ENCODE measurements at regions not wholly inside any gene's neighbourhood (a gene's known extent, or its start where the extent isn't known, plus 50 kb on each side); places are given as distances from the start of the nearest gene placed in this dataset.
"Not testable (repeated sequence)": the region's sequence is repeated elsewhere in the genome, so short reads cannot be mapped to it uniquely, and the experiment has no call there.

DNA sequence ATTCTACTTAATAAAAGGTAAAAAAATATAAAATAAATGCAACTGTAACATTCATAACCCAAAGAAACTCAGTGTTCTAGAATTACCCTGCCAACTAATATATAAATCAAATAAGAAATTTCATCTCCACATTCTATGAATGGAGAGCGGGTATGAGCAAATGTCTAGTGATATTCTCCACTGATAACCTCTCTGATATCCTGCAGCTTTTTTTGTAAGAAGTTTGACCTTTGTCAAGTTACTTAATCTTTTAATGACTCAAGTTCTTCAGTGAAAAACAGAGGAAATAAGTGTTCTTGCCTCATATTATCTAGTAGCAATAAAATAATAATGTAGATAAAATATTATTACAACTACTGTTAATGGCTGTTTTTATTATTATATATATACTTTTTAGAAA, 1275.6 kb upstream of the CDH9 start:
- H3K9ac ChIP-seq (ENCODE audit: low read length) = no peak overlapping the region
- no peaks in the 10 kb centered on the region for H3K36me3 ChIP-seq (ENCODE audit: insufficient read depth, low read length)
- H3K9me3 ChIP-seq (ENCODE audit: low read length) = no peaks in the 10 kb centered on the region
- H2AFZ ChIP-seq (ENCODE audit: low read length) = no peak overlapping the region
- H3K9me2 ChIP-seq (replicated peaks; ENCODE audit: insufficient read depth, low read length) = no peaks in the 10 kb centered on the region
- no peak overlapping the region for H3K4me2 ChIP-seq (ENCODE audit: low read depth, low read length, poor library complexity, severe bottlenecking)
- H3K4me1 ChIP-seq (ENCODE audit: low read length) = no peaks in the 10 kb centered on the region
- H3K27me3 ChIP-seq (ENCODE audit: low read length) = no peaks in the 10 kb centered on the region
- H4K20me1 ChIP-seq (ENCODE audit: insufficient read depth, low read depth, low read length) = no peaks in the 10 kb centered on the region
- H3K79me2 ChIP-seq (ENCODE audit: low read length) = no peaks in the 10 kb centered on the region
- no peak overlapping the region for H3K4me3 ChIP-seq (ENCODE audit: low read length)
- no peak overlapping the region for H3K27ac ChIP-seq (ENCODE audit: low read length)
- DNase-seq = no peak

DNA sequence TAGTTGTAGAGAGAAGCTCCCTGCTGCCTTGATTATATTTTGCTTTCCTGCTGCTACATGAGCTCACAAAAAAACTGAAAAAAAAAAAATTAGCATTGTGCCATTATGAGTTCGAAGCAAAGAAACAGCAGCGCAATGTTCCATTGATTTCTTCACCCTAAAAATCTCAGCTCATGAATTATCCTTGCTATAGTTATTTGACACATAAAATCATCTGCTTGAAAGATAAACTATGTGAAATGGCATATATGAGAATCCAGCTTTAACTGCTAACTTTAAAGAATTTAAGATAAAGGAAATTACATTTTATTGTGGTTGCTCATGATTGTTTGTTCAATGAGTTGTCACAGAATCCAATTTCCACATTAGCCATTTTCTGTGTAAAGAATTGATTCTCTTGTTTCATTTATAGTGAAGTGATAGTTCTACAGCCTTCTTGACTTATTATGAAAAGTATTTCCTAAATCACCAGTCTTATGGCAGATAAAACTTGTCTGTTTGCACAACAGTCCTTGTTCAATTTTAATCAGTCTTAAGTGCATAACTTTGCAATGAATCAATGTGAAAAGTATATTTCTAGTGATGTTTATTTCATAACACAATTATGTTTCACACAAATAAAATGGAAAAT, 1275.0 kb upstream of the CDH9 start:
- no peaks in the 10 kb centered on the region for H3K27me3 ChIP-seq (ENCODE audit: low read length)
- no peaks in the 10 kb centered on the region for H3K4me1 ChIP-seq (ENCODE audit: low read length)
- H3K9ac ChIP-seq (ENCODE audit: low read length) = no peak overlapping the region
- no peak overlapping the region for H3K4me2 ChIP-seq (ENCODE audit: low read depth, low read length, poor library complexity, severe bottlenecking)
- DNase-seq = no peak
- H3K4me3 ChIP-seq (ENCODE audit: low read length) = no peak overlapping the region
- no peaks in the 10 kb centered on the region for H4K20me1 ChIP-seq (ENCODE audit: insufficient read depth, low read depth, low read length)
- no peak overlapping the region for H2AFZ ChIP-seq (ENCODE audit: low read length)
- no peak overlapping the region for H3K27ac ChIP-seq (ENCODE audit: low read length)
- H3K36me3 ChIP-seq (ENCODE audit: insufficient read depth, low read length) = no peaks in the 10 kb centered on the region
- no peaks in the 10 kb centered on the region for H3K79me2 ChIP-seq (ENCODE audit: low read length)
- no peaks in the 10 kb centered on the region for H3K9me3 ChIP-seq (ENCODE audit: low read length)
- no peaks in the 10 kb centered on the region for H3K9me2 ChIP-seq (replicated peaks; ENCODE audit: insufficient read depth, low read length)

DNA sequence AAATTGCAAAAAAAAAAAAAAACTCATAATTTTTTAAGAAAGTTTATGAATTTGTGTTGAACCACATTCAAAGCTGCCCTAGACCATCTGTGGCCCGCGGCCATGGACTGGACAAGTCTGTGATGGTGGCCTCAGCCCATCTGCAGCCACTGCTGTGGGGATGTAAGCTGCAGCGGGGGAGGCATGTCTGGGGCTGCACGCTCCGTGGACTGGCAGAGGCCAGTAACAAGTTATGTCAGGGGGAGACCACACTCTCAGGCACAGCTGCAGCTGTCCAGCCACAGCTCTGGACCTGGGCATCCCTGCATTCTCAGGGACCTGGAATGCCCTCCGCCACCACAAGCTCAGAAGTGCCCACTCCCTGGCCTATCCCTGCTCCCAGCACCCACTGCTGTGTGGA, 1272.3 kb upstream of the CDH9 start:
- Histone ChIP-seq H3K4me3 (ENCODE audit: low read length) (no peak overlapping the region), H3K27ac (ENCODE audit: low read length) (no peak overlapping the region), H3K9me3 (ENCODE audit: low read length) (no peaks in the 10 kb centered on the region), H3K9me2 (replicated peaks; ENCODE audit: insufficient read depth, low read length) (no peaks in the 10 kb centered on the region), H3K27me3 (ENCODE audit: low read length) (no peaks in the 10 kb centered on the region), H3K79me2 (ENCODE audit: low read length) (no peaks in the 10 kb centered on the region), H3K4me1 (ENCODE audit: low read length) (no peaks in the 10 kb centered on the region), H3K36me3 (ENCODE audit: insufficient read depth, low read length) (no peaks in the 10 kb centered on the region), H4K20me1 (ENCODE audit: insufficient read depth, low read depth, low read length) (no peaks in the 10 kb centered on the region), H3K9ac (ENCODE audit: low read length) (no peak overlapping the region), H3K4me2 (ENCODE audit: low read depth, low read length, poor library complexity, severe bottlenecking) (no peak overlapping the region), H2AFZ (ENCODE audit: low read length) (no peak overlapping the region)
- DNase-seq = no peak

DNA sequence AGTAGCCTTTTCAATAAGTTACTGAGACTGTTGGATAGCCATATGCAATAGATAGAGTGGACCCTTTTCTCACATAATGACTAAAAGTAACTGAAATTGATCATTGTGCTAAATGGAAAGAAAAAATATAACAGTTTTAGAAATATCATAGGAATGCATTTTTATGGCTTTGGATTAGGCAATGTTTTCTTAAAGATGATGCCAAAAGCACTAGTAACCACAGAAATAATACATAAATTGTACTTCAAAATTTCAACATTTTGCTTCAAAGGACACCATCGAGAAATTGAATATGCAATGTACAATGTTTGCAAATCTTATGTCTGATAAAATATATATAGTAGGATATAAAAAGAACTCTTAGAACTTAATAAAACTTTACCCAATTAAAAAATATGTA, 1267.5 kb upstream of the CDH9 start:
- Histone ChIP-seq H3K9ac (ENCODE audit: low read length) (no peak overlapping the region), H3K9me2 (replicated peaks; ENCODE audit: insufficient read depth, low read length) (no peaks in the 10 kb centered on the region), H3K36me3 (ENCODE audit: insufficient read depth, low read length) (no peaks in the 10 kb centered on the region), H2AFZ (ENCODE audit: low read length) (no peak overlapping the region), H3K79me2 (ENCODE audit: low read length) (no peaks in the 10 kb centered on the region), H3K4me3 (ENCODE audit: low read length) (no peak overlapping the region), H3K27ac (ENCODE audit: low read length) (no peak overlapping the region), H4K20me1 (ENCODE audit: insufficient read depth, low read depth, low read length) (no peaks in the 10 kb centered on the region), H3K4me1 (ENCODE audit: low read length) (no peaks in the 10 kb centered on the region), H3K9me3 (ENCODE audit: low read length) (peaks cover 3% of the 10 kb centered on the region; the same call in 1 of the 2 replicates), H3K4me2 (ENCODE audit: low read depth, low read length, poor library complexity, severe bottlenecking) (no peak overlapping the region), H3K27me3 (ENCODE audit: low read length) (no peaks in the 10 kb centered on the region)
- DNase-seq = no peak

DNA sequence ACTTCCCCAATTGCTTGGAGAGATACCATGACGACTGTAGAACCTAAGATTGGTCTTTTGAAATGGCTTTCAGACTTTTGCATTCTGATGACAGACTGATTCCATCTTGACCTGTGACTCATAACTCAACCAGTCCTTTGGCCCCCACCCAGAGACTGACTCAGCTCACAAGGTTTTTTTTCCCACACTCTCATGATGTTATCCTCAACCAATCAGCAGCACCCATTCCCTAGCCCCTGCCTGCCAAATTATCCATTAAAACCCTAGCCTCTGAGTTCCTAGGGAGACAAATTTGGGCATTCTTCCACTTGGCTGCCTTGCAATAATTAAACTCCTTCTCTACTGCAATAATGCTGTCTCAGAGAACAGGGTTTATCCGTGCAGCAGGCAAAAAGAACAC, 1263.3 kb upstream of the CDH9 start:
- H3K9ac ChIP-seq (ENCODE audit: low read length) = no peak overlapping the region
- H2AFZ ChIP-seq (ENCODE audit: low read length) = no peak overlapping the region
- no peaks in the 10 kb centered on the region for H3K9me2 ChIP-seq (replicated peaks; ENCODE audit: insufficient read depth, low read length)
- H3K4me2 ChIP-seq (ENCODE audit: low read depth, low read length, poor library complexity, severe bottlenecking) = no peak overlapping the region
- H3K27me3 ChIP-seq (ENCODE audit: low read length) = no peaks in the 10 kb centered on the region
- H3K4me1 ChIP-seq (ENCODE audit: low read length) = no peaks in the 10 kb centered on the region
- H3K9me3 ChIP-seq (ENCODE audit: low read length) = peaks cover 8% of the 10 kb centered on the region
- no peak overlapping the region for H3K27ac ChIP-seq (ENCODE audit: low read length)
- no peaks in the 10 kb centered on the region for H4K20me1 ChIP-seq (ENCODE audit: insufficient read depth, low read depth, low read length)
- H3K79me2 ChIP-seq (ENCODE audit: low read length) = no peaks in the 10 kb centered on the region
- no peaks in the 10 kb centered on the region for H3K36me3 ChIP-seq (ENCODE audit: insufficient read depth, low read length)
- H3K4me3 ChIP-seq (ENCODE audit: low read length) = no peak overlapping the region
- DNase-seq = no peak

DNA sequence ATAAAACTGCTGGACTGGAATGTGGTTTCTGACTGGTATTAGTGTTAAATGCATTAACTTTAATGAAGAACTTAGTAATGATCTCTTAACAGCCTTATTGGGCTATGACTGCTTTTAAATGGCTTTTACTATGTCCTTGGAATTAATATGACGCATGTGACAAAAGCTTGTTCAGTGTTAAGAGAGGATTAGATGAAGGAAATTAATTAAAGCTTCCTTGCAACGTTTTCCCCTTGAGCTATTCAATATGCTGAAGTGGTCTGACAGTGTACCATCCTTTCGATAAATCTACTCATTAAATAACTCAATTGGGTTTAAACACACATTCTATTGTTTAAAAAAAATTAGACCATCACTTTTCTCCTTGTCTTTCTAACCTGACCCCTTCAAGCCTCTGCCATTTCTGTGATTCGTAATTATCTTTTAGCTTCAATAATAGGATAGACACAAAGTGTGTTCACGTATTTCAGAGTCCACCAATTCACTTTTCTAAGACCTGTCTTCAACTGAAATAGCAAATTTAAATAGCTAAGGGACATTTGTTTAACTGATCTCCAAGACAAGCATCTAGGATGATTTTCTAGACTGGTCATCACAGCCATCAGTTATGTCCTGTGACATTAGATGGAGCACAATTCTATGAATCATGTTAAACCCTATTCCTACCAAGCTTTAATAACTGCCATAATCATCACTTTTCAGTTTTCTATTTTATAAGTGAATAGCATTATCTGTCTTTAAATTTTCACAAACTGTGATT, 1258.0 kb upstream of the CDH9 start:
- H3K27me3 ChIP-seq (ENCODE audit: low read length) = no peaks in the 10 kb centered on the region
- H3K4me1 ChIP-seq (ENCODE audit: low read length) = no peaks in the 10 kb centered on the region
- no peaks in the 10 kb centered on the region for H3K79me2 ChIP-seq (ENCODE audit: low read length)
- H3K9me2 ChIP-seq (replicated peaks; ENCODE audit: insufficient read depth, low read length) = no peaks in the 10 kb centered on the region
- no peaks in the 10 kb centered on the region for H3K36me3 ChIP-seq (ENCODE audit: insufficient read depth, low read length)
- no peaks in the 10 kb centered on the region for H4K20me1 ChIP-seq (ENCODE audit: insufficient read depth, low read depth, low read length)
- no peak overlapping the region for H2AFZ ChIP-seq (ENCODE audit: low read length)
- no peak overlapping the region for H3K4me2 ChIP-seq (ENCODE audit: low read depth, low read length, poor library complexity, severe bottlenecking)
- peaks cover 8% of the 10 kb centered on the region for H3K9me3 ChIP-seq (ENCODE audit: low read length)
- no peak overlapping the region for H3K9ac ChIP-seq (ENCODE audit: low read length)
- H3K27ac ChIP-seq (ENCODE audit: low read length) = no peak overlapping the region
- H3K4me3 ChIP-seq (ENCODE audit: low read length) = no peak overlapping the region
- no peak for DNase-seq

DNA sequence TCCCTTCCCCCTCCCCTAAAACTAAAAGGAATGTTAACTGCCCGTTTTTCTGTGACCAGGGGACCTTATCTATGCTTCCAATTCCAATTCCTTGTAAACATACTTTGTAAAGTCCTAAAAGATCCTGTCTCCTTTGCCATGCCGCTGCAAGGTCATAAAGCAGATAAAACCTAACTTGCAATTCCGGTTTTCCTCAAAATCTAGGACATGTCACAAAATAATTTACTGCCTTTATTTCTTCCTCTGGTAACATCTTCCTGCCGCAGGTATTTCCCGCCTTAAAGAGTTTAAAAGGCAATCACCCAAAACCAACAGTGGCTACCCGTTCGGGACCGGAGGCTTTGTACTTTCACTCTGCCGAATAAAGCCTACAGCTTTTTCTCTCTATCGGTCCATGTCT, 1248.6 kb upstream of the CDH9 start:
- not testable (repeated sequence) for H3K27me3 ChIP-seq (ENCODE audit: low read length); H3K27ac ChIP-seq (ENCODE audit: low read length); H3K79me2 ChIP-seq (ENCODE audit: low read length); H2AFZ ChIP-seq (ENCODE audit: low read length); H3K9ac ChIP-seq (ENCODE audit: low read length); H3K4me3 ChIP-seq (ENCODE audit: low read length); H4K20me1 ChIP-seq (ENCODE audit: insufficient read depth, low read depth, low read length); H3K9me3 ChIP-seq (ENCODE audit: low read length); H3K9me2 ChIP-seq (replicated peaks; ENCODE audit: insufficient read depth, low read length); H3K4me1 ChIP-seq (ENCODE audit: low read length); H3K36me3 ChIP-seq (ENCODE audit: insufficient read depth, low read length); H3K4me2 ChIP-seq (ENCODE audit: low read depth, low read length, poor library complexity, severe bottlenecking); DNase-seq

DNA sequence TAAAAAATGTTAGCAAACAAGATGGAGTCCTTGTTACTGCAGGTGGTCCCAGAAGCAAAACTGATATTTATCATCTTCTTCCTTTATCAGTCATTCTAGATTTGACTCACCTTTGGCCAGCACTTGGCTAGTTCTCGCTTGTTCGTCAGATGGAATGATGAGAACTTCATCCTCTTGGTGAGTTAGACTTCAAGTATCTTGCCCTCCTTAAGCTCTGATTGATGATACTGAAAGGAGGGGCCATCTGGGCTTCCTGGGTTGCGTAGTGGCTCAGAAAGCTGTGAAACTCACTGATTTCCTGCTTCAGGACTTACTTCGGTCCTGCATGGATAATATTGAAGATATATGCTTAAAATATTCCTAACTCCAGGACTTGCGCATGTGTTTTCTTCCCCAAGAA, 1248.2 kb upstream of the CDH9 start:
- no peak overlapping the region for H3K4me3 ChIP-seq (ENCODE audit: low read length)
- H3K79me2 ChIP-seq (ENCODE audit: low read length) = no peaks in the 10 kb centered on the region
- no peak overlapping the region for H3K4me2 ChIP-seq (ENCODE audit: low read depth, low read length, poor library complexity, severe bottlenecking)
- no peaks in the 10 kb centered on the region for H3K9me2 ChIP-seq (replicated peaks; ENCODE audit: insufficient read depth, low read length)
- H3K9ac ChIP-seq (ENCODE audit: low read length) = no peak overlapping the region
- no peak overlapping the region for H2AFZ ChIP-seq (ENCODE audit: low read length)
- H3K36me3 ChIP-seq (ENCODE audit: insufficient read depth, low read length) = no peaks in the 10 kb centered on the region
- H3K27ac ChIP-seq (ENCODE audit: low read length) = no peak overlapping the region
- H4K20me1 ChIP-seq (ENCODE audit: insufficient read depth, low read depth, low read length) = no peaks in the 10 kb centered on the region
- no peaks in the 10 kb centered on the region for H3K27me3 ChIP-seq (ENCODE audit: low read length)
- 0 out of 2 replicates have a peak, but pooled peaks cover 3% of the 10 kb centered on the region for H3K9me3 ChIP-seq (ENCODE audit: low read length)
- no peaks in the 10 kb centered on the region for H3K4me1 ChIP-seq (ENCODE audit: low read length)
- no peak for DNase-seq

All from Karpas-422 (cell line).